Suprapubic skin (tissue), 3 donors: ENCODE measurements at regions not wholly inside any gene's neighbourhood (a gene's known extent, or its start where the extent isn't known, plus 50 kb on each side); places are given as distances from the start of the nearest gene placed in this dataset.

Experiments
- POLR2A ChIP-seq, 2 donors: fragments of 450-650 bp; IDR thresholded peaks; one replicate each; pipeline ENCODE4 v1.6.1; 2017; ENCODE audit warnings: antibody characterized with exemption in 2 of 2, mild to moderate bottlenecking in 2 of 2, moderate library complexity in 2 of 2
- TF ChIP-seq, protein P1 (sequence below), 2 donors: fragments of 200-600 bp in 1 of 2; fragments of 450-650 bp in 1 of 2; sonication (generic) in 1 of 2; IDR thresholded peaks; one replicate each; pipeline ENCODE4 v1.5.1; 2016 to 2019; ENCODE audit warnings: antibody characterized with exemption in 2 of 2, mild to moderate bottlenecking in 1 of 2, moderate library complexity in 1 of 2

DNA sequence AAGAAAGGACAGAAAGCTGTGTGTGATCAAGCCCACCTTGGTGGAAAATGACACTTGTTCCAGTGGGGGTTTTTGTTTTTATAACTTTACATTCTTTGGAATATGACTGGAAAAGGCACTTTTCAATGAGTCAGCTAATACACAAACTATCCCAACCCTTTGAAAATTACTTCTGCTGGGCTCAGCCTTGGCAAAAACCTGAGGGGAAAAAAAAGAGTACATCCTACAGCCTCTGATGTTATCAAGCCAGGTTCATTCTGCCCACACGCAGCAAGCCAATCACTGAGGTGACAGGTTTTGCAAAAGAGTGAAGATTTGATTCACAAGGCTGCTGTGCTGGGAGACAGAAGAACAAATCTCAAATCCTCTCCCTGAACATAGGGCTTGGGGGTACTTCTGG lies 484.5 kb upstream of the ERCC4 start:
- no peak for TF ChIP-seq POLR2A (IDR thresholded peaks at IDR 0.05)
- TF ChIP-seq, protein P1, sequence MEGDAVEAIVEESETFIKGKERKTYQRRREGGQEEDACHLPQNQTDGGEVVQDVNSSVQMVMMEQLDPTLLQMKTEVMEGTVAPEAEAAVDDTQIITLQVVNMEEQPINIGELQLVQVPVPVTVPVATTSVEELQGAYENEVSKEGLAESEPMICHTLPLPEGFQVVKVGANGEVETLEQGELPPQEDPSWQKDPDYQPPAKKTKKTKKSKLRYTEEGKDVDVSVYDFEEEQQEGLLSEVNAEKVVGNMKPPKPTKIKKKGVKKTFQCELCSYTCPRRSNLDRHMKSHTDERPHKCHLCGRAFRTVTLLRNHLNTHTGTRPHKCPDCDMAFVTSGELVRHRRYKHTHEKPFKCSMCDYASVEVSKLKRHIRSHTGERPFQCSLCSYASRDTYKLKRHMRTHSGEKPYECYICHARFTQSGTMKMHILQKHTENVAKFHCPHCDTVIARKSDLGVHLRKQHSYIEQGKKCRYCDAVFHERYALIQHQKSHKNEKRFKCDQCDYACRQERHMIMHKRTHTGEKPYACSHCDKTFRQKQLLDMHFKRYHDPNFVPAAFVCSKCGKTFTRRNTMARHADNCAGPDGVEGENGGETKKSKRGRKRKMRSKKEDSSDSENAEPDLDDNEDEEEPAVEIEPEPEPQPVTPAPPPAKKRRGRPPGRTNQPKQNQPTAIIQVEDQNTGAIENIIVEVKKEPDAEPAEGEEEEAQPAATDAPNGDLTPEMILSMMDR (IDR thresholded peaks at IDR 0.05) = no peak
